ENCODE measurements at regions not wholly inside any gene's neighbourhood (a gene's known extent, or its start where the extent isn't known, plus 50 kb on each side); places are given as distances from the start of the nearest gene placed in this dataset.

GRCh38 chr11:119809346-119809745 is 80.3 kb upstream of the NECTIN1 start (continued):
- TF ChIP-seq REST (IDR thresholded peaks at IDR 0.05) = no peak

- WGBS = 76% methylated on average over 12 of the region's 12 CpGs
- H3K4me3 ChIP-seq (ENCODE audit: low read depth in 1 of 3, low read length in 3 of 3) = no peak overlapping the region
- no peak overlapping the region for H3K9ac ChIP-seq (ENCODE audit: low read depth in 1 of 2, low read length in 2 of 2)
- no peak for TF ChIP-seq TAF1 (conservative IDR thresholded peaks at IDR 0.05)
- no peak for TF ChIP-seq GABPA (IDR thresholded peaks at IDR 0.05 in 1 of 2, conservative IDR thresholded peaks at IDR 0.05 in 1 of 2)
- TF ChIP-seq FOXA1 (IDR thresholded peaks at IDR 0.05) = no peak
- TF ChIP-seq MAX (IDR thresholded peaks at IDR 0.05) = no peak
- no peak for TF ChIP-seq REST (IDR thresholded peaks at IDR 0.05)
- no peak for TF ChIP-seq JUND (IDR thresholded peaks at IDR 0.05)
- no peak for TF ChIP-seq ATF3 (IDR thresholded peaks at IDR 0.05)
- TF ChIP-seq RAD21 (IDR thresholded peaks at IDR 0.05) = no peak
- TF ChIP-seq NR2F2 (IDR thresholded peaks at IDR 0.05) = no peak
- no peak for TF ChIP-seq RXRA (IDR thresholded peaks at IDR 0.05)
- TF ChIP-seq HNF4A (conservative IDR thresholded peaks at IDR 0.05) = no peak
- TF ChIP-seq EGR1 (IDR thresholded peaks at IDR 0.05; ENCODE audit: low read depth in 2 of 2) = no peak
- TF ChIP-seq ZBTB33 (IDR thresholded peaks at IDR 0.05) = no peak
- H3K4me1 ChIP-seq (ENCODE audit: control insufficient read depth in 4 of 4, insufficient read depth in 4 of 4, low read length in 3 of 4) = no peaks in the 10 kb centered on the region
- no peaks in the 10 kb centered on the region for H3K36me3 ChIP-seq (ENCODE audit: control insufficient read depth in 4 of 4, insufficient read depth in 3 of 4, low read depth in 1 of 4, low read length in 3 of 4)
- H3K27me3 ChIP-seq (ENCODE audit: control insufficient read depth in 4 of 4, insufficient read depth in 4 of 4, low read length in 3 of 4) = no peaks in the 10 kb centered on the region
- H3K27ac ChIP-seq (ENCODE audit: low read depth in 1 of 2, low read length in 2 of 2) = no peak overlapping the region
- H3K9me3 ChIP-seq (ENCODE audit: control insufficient read depth in 4 of 4, low read length in 3 of 4) = no peaks in the 10 kb centered on the region
- DNase-seq (ENCODE audit: low spot score) = no peak
Measured at GRCh38 chr11:119808407-119809185, 79.6 kb upstream of the NECTIN1 start.

Data from liver (tissue), 7 donors.